CD4-positive, alpha-beta T cell treated with Interleukin-6 at 100 ng/mL for 8 hours (primary cell): ENCODE measurements at regions not wholly inside any gene's neighbourhood (a gene's known extent, or its start where the extent isn't known, plus 50 kb on each side); places are given as distances from the start of the nearest gene placed in this dataset.

Experiments
- DNase-seq: peaks from one replicate; pipeline ENCODE4 v3.0.0-alpha.2; 2020; ENCODE audit warnings: mixed read lengths, low spot score

DNA sequence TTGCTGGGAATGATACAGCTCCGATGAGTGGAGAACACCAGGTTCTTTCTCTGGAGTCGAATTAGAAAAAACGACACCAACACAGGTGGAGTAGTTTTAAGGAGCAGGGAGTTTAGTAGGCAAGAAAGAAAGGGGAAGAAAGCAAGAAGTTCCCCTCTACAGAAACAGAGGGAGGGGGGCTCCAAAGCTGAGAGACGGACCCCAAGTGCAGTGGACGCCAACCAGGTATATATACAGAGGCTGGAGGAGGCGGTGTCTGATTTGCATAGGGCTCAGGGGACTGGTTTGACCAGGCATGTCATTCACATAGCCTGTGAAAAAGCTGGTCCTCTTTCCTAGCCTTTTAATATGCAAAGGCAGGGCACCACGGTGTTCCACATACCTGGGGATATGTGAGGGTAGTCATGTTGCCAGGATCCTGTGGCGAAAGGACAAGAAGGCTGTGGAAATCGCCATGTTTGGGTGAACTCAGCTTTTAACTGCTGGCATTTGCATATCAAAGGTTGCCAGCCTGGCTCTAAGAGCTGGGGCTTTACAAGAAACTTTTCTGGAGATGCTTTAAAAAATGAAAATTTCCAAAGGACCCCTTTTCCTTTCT is 887.4 kb upstream of the EPHA6 start:
- no peak for DNase-seq

DNA sequence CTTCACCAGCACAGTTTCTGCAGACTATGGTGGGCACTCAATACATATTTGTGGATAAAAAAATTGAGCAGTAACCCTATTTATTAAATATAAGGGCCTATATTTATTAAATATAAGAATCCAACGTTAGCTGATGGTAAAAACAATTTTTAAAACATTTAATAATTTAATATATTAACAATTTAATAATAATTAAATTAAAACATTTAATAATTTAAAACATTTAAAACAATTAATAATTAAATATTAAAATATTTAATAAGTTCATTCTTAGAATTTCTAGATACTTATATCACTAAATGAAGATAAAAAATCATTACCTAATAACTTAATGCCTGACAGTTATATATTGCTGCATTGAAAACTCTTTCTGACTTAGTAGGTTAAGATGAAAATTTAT is 880.2 kb upstream of the EPHA6 start:
- DNase-seq = no peak

DNA sequence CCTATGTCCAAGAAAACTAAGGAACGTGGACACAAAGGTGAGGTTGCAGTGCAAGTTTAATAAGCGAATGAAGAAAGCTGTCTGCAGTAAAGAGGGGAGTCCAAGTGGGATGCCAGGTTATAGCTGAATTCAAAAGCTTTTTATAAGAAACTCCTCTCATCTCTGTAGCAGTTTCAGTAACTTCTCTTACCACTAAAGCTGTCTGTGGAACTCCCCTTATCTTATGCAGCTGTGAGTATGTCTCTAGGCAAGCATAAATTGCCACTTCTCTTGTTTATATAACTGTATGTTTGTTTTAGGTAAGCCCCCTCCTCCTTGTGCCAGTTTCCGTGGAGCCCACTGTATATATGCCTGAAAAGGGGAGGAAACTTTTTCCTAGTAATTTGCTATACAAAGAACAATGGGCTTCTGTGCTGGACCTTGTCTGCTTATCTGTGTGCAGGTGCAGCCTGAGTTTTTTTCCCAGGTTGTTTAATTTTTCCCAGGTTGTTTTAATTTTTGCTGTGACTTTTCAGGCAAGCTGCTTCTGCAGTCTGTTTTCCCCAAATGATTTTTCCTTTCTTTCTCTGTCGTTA is 875.1 kb upstream of the EPHA6 start:
- DNase-seq = no peak

GRCh38 chr3:95965704-95966336 is 848.6 kb upstream of the EPHA6 start:
- DNase-seq = no peak

GRCh38 chr3:95971573-95971972 is 842.8 kb upstream of the EPHA6 start:
- no peak for DNase-seq

- DNase-seq = no peak
Measured at GRCh38 chr3:95994338-95994737, 820.1 kb upstream of the EPHA6 start.

DNA sequence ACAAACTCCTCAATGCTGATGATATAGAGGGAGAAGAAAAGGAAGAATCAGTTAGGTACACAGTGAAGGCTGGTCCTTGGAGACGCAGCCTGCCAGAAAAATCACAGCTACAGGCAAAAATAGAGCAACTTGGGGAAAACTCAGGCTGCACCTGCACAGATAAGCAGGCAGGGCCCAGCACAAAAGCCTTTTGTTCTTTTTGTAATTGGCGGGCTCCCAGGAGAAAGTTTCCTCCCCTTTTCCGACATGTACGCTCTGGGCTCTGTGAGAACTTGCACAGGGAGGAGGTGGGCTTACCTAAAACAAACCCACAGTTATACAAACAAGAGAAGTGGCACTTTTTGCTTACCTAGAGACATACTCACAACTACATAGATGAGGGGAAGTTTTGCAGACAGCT is 813.4 kb upstream of the EPHA6 start:
- DNase-seq = no peak

DNA sequence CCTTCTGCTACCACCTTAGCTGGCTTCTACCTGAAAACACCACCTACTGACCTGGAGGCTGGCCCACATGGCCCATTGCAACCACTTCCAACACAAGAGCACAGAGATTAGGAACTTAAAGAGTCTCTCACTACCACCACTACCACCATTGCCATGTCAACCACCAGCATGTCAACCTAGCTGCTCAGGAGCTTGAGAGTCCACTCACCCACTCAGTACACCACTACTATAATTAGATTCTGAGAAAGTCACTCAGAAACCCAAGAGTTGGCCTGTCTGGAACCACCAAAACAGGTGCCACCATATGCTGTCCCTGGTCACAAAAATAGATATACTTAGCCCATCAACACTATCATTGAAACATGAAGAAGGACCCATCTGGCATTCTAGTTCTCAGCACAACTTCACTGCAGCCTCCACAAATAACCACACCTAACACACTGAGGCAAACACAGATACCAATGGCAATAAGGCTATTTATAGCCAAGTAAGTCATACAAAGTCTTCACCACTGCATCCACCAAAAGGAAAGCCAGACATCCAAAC is 806.7 kb upstream of the EPHA6 start:
- no peak for DNase-seq

DNA sequence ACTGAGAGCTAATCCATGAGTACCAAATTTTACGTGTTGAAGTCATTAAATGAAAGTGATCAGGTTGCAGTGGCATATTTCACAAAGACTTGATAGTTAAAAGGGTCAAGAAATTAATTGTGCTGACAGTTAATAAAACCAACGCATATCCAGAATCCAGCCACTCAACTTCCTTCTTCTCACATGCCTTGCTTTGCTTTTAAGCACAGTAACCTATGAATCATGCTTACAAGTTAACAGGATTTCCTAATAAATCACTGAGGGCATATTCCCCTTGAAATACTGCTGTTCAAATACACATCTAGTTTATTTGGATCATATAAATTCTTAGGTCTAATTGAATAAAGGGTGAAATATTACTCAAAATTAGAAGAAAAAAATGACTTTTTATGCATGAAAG is 801.5 kb upstream of the EPHA6 start:
- DNase-seq = no peak

DNA sequence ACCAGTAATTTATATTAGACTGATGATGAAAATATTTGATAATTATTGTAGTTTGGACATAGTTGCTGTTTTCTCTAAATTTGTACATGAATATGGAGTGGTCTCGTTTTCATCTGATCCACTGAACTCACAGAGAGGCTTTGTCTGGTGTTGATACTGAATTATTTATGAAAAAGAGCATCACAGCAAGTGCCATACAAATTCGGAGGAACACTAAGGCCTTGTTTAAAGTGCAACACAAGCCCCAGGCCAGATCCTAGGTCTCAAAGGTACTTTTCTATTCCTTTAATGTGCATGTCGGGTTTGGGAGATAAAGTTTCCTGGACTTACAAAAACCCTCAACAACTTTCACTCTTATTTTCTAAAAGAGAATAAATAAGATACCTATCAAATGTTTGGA is 796.8 kb upstream of the EPHA6 start:
- no peak for DNase-seq

- DNase-seq = no peak
Measured at GRCh38 chr3:96022676-96023075, 791.7 kb upstream of the EPHA6 start.

GRCh38 chr3:96027718-96028117 is 786.7 kb upstream of the EPHA6 start:
- no peak for DNase-seq

DNA sequence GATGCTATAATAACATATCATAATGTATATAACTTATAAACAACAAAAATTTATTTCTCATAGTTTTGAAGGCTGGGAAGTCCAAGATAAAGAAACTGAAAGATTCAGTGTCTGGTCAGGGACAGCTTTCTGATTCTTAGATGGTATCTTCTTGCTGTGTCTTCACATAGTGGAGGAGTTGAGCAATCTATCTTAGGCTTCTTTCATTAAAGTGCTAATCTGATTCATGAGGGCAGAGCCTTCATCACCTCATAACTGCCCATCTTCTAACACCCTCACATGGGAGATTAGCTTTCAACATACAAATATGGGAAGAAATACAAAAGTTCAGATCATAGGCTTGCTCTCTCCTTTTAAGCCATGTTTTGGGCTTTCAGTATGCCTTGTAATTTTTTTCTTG is 774.8 kb upstream of the EPHA6 start:
- no peak for DNase-seq

GRCh38 chr3:96059301-96059700 is 755.1 kb upstream of the EPHA6 start:
- DNase-seq = no peak

- DNase-seq = no peak
Measured at GRCh38 chr3:96069065-96069464, 745.3 kb upstream of the EPHA6 start.

DNA sequence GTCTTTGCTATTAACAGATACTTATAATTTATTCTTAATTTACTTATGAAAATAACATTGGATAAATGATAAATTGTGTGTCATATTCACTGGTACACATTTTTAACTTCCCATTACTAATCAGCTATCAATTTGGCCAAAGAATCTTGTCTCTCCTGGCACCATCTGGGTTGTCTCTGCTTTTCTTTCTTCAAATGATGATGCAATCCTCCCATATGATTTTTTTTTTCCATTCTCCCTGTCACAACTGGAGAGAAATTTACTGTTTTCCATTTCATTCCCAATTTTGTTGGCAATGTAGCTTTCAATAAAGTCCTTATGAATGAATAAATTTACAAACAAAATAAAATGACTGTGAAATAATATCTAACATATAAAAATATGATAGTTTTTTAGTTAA is 743.7 kb upstream of the EPHA6 start:
- no peak for DNase-seq

GRCh38 chr3:96071097-96071496 is 743.3 kb upstream of the EPHA6 start:
- no peak for DNase-seq

DNA sequence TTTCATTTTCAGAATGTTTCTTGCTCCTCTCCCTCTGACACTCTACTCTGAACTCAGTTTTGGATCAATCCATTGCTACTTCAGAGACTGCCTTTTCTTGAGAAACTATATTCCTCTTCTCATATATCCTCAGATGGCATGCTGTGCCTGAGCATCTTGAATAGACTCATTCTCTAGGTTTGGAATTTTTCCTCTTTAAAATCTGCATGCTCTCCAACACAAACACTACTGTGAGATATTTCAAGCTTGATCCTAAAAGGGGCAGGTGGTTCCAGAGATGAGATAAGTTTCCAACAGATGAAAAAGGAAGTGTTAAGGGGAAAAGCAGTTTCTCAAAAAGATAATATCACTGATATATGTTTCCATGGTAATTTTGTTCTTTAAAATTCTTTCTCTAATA is 742.2 kb upstream of the EPHA6 start:
- no peak for DNase-seq

GRCh38 chr3:96083610-96084009 is 730.8 kb upstream of the EPHA6 start:
- no peak for DNase-seq

- DNase-seq = no peak
Measured at GRCh38 chr3:96086018-96086417, 728.4 kb upstream of the EPHA6 start.

DNA sequence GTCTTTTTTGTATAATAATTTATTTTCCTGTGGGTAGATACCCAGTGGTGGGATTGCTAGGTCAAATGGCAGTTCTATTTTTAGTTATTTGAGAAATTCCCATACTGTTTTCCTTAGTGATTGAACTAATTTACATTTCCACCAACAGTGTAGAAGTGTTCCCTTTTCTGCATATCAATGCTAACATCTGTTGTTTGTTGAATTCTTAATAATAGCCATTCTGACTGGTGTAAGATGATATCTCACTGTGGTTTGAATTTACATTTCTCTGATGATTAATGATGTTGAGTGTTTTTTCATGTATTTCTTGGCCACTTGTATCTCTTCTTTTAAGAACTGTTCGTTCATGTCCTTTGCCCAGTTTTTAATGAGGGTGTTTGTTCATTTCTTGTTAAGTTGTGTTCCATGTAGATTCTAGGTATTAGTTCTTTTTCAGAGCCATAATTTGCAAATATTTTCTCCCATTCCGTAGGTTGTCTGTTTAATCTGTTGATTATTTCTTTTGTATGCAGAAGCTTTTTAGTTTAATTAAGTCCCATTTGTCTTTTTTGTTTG is 713.3 kb upstream of the EPHA6 start:
- DNase-seq = no peak

DNA sequence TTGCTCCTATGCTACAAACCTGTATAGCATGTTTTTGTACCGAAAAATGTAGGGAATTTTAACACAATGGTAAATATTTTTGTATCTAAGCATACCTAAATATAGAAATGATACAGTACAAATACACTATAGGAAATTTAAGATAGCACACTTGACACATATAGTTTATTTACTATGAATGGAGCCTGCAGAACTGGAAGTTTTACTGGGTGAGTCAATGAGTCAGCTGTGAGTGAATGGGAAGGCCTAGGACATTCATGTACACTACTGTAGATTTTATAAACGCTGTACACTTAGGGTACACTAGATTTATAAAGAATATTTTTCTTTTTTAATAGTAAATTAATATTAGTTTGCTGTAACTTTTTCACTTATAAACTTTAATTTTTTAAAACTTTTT is 707.7 kb upstream of the EPHA6 start:
- DNase-seq = no peak
